GM23248 (cell line): ENCODE measurements at regions not wholly inside any gene's neighbourhood (a gene's known extent, or its start where the extent isn't known, plus 50 kb on each side); places are given as distances from the start of the nearest gene placed in this dataset.

ENCODE experiments used
- EZH2 ChIP-seq: fragments of 200-600 bp; sonication (generic); IDR thresholded peaks from 2 replicates; pipeline ENCODE4 v1.6.1; 2018; ENCODE audit warnings: antibody characterized with exemption, mild to moderate bottlenecking; ENCODE audit not compliant: insufficient read depth, poor library complexity, severe bottlenecking
- EZH2phosphoT487 ChIP-seq: fragments of 200-600 bp; sonication (generic); IDR thresholded peaks from 2 replicates; pipeline ENCODE4 v1.6.1; 2018; ENCODE audit warnings: antibody characterized with exemption, moderate library complexity, mild to moderate bottlenecking, low read depth; ENCODE audit not compliant: insufficient read depth

DNA sequence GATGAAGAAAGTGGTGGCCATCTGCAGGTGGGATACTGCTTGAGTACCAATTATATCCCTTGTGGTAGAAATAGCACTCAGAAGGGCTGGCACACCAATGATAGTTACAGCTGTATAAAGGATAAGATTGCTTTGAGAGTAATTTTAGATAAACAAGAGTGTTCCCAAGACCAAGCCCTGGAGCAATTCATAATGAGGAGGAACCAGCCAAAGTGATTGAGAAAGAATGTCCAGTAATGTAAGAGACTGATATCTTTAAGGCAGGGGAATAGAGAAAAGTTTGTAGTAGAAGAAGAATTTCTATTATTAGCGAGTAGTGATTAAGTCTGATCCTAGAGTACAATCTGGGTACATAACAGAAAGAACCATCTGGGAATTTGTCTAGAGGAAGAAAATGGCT lies 945.1 kb downstream of the OTOL1 start:
- TF ChIP-seq EZH2 = no peak
- TF ChIP-seq EZH2phosphoT487 = no peak
